ENCODE measurements at regions not wholly inside any gene's neighbourhood (a gene's known extent, or its start where the extent isn't known, plus 50 kb on each side); places are given as distances from the start of the nearest gene placed in this dataset.
A peak's percentile ranks its signal among the peaks of the same experiment; 100 is the strongest.

DNA sequence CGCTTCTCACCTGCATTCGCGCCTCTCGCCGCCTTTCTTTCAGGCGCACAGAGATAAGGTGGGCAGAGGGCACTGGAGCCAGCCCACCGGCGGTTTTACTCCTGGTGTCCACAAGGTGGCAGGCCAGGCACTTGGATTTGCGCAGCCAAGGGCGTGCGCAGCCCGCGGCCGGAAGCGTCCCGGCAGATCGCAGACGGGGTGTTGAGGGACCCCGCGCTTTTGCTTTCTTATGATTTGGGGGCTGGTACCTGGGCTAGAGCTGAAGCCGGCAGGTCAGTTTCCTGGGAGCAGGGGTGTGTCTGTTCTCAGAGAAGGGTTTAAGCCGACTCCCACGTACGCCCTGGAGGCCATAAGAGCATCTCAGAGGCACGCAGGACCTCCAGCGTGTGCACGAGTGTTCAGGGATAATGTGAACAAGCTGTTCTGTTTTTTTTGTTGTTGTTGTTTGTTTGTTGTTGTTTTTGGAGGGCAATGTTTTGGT, 305.6 kb upstream of the CXCR4 start (continued):
- TF ChIP-seq ZNF174 (tag by site-specific recombination; IDR thresholded peaks at IDR 0.05) (no peak), ZNF266 (tag by site-specific recombination; IDR thresholded peaks at IDR 0.05; ENCODE audit: low read depth) (no peak), ZBTB48 (tag by site-specific recombination; IDR thresholded peaks at IDR 0.05) (peak; percentile 64; the same call in 1 of the 2 replicates), SETDB1 (IDR thresholded peaks at IDR 0.05; ENCODE audit: insufficient read length, low read length) (no peak), ZNF302 (tag by site-specific recombination; IDR thresholded peaks at IDR 0.05; ENCODE audit: low read depth) (no peak), ZNF2 (tag by site-specific recombination; IDR thresholded peaks at IDR 0.05) (peak; percentile 84), ZNF624 (tag by site-specific recombination; IDR thresholded peaks at IDR 0.05) (no peak), ZEB2 (tag by site-specific recombination; IDR thresholded peaks at IDR 0.05) (0 out of 2 replicates have a peak, but pooled peaks have one; percentile 15)

DNA sequence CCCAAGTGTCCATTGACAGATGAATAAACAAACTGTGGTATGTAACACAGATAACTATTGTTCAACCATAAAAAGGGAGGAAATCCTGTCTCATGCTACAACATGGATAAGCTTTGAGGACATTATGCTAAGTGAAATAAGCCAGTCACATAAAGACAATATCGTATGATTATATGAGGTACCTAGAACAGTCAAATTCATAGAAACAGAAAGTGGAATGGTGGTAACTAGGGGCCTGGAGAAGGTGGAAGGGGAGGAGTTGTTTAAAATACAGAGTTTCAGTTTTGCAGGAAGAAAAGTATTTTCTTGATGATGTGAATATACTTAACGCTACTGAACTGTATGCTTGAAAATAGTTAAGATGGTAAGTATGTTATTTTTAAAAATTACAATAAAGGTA, 304.6 kb upstream of the CXCR4 start:
- Histone ChIP-seq H3K9me3 (ENCODE audit: control insufficient read depth, insufficient read depth, low read depth, low read length) (no peaks in the 10 kb centered on the region), H3K4me1 (ENCODE audit: control insufficient read depth, insufficient read depth, low read length) (no peaks in the 10 kb centered on the region), H3K36me3 (ENCODE audit: control insufficient read depth in 2 of 2, insufficient read depth in 1 of 2, low read length in 2 of 2) (no peaks in the 10 kb centered on the region), H3K27ac (ENCODE audit: extremely low read depth, low read depth, low read length) (no peak overlapping the region), H3K4me3 (ENCODE audit: low read depth, low read length) (no peak overlapping the region)
- no peak for TF ChIP-seq ZNF121 (tag by site-specific recombination; IDR thresholded peaks at IDR 0.05)
- TF ChIP-seq ZNF501 (tag by site-specific recombination; IDR thresholded peaks at IDR 0.05): no peak
- TF ChIP-seq ZNF248 (tag by site-specific recombination; IDR thresholded peaks at IDR 0.05): no peak
- no peak for TF ChIP-seq ZNF174 (tag by site-specific recombination; IDR thresholded peaks at IDR 0.05)
- TF ChIP-seq YY1 (tag by site-specific recombination; IDR thresholded peaks at IDR 0.05): no peak
- TF ChIP-seq, protein P1, sequence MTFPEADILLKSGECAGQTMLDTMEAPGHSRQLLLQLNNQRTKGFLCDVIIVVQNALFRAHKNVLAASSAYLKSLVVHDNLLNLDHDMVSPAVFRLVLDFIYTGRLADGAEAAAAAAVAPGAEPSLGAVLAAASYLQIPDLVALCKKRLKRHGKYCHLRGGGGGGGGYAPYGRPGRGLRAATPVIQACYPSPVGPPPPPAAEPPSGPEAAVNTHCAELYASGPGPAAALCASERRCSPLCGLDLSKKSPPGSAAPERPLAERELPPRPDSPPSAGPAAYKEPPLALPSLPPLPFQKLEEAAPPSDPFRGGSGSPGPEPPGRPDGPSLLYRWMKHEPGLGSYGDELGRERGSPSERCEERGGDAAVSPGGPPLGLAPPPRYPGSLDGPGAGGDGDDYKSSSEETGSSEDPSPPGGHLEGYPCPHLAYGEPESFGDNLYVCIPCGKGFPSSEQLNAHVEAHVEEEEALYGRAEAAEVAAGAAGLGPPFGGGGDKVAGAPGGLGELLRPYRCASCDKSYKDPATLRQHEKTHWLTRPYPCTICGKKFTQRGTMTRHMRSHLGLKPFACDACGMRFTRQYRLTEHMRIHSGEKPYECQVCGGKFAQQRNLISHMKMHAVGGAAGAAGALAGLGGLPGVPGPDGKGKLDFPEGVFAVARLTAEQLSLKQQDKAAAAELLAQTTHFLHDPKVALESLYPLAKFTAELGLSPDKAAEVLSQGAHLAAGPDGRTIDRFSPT (tag by site-specific recombination; IDR thresholded peaks at IDR 0.05): no peak
- no peak for TF ChIP-seq KLF9 (tag by site-specific recombination; IDR thresholded peaks at IDR 0.05; ENCODE audit: low read depth)
- TF ChIP-seq ZNF391 (tag by site-specific recombination; IDR thresholded peaks at IDR 0.05; ENCODE audit: borderline replicate concordance, low read depth): no peak
- TF ChIP-seq ZNF16 (tag by site-specific recombination; IDR thresholded peaks at IDR 0.05; ENCODE audit: low read depth): no peak
- TF ChIP-seq, protein P2, sequence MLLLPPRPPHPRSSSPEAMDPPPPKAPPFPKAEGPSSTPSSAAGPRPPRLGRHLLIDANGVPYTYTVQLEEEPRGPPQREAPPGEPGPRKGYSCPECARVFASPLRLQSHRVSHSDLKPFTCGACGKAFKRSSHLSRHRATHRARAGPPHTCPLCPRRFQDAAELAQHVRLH (tag by site-specific recombination; IDR thresholded peaks at IDR 0.05): no peak
- TF ChIP-seq ZNF24 (tag by site-specific recombination; IDR thresholded peaks at IDR 0.05): no peak
- no peak for TF ChIP-seq ZSCAN23 (tag by site-specific recombination; IDR thresholded peaks at IDR 0.05)
- no peak for TF ChIP-seq ZNF585B (tag by site-specific recombination; IDR thresholded peaks at IDR 0.05)
- no peak for TF ChIP-seq ZNF623 (tag by site-specific recombination; IDR thresholded peaks at IDR 0.05)
- ChIA-PET POLR2A (no interaction called here), CTCF (interaction anchor here (0.7 to 1.7 kb wide), 3 partner anchors 11 to 315 kb away, joined by 3 to 11 read pairs (median 4); no protein-coding TSS in a partner anchor)

DNA sequence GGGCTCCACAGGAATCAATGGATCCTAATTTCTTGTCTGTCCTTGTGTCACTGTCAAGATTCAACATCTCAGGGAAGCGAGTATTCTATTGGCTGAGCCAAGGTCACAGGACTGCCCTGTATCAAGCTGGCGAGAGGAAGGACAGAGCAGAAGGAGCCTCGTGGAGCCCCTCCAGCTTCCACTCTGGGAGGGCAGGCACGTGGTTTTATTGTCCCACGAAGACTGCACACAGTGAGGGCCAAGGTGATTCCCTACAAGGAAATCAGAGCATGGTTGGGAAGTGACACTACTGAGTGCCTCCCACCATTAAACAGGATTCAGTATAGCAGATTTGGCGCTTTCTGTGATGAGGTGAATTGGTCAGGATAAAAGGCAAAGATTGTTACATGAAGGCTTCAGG, 302.4 kb upstream of the CXCR4 start:
- H3K9me3 ChIP-seq (ENCODE audit: control insufficient read depth, insufficient read depth, low read depth, low read length): no peaks in the 10 kb centered on the region
- CTCF ChIA-PET: no interaction called here
- TF ChIP-seq, protein P3, sequence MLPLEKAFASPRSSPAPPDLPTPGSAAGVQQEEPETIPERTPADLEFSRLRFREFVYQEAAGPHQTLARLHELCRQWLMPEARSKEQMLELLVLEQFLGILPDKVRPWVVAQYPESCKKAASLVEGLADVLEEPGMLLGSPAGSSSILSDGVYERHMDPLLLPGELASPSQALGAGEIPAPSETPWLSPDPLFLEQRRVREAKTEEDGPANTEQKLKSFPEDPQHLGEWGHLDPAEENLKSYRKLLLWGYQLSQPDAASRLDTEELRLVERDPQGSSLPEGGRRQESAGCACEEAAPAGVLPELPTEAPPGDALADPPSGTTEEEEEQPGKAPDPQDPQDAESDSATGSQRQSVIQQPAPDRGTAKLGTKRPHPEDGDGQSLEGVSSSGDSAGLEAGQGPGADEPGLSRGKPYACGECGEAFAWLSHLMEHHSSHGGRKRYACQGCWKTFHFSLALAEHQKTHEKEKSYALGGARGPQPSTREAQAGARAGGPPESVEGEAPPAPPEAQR (tag by site-specific recombination; IDR thresholded peaks at IDR 0.05): no peak
- no peak for TF ChIP-seq OSR2 (tag by site-specific recombination; IDR thresholded peaks at IDR 0.05)
- TF ChIP-seq GLI4 (tag by site-specific recombination; IDR thresholded peaks at IDR 0.05): no peak
- no peak for TF ChIP-seq KLF10 (tag by site-specific recombination; IDR thresholded peaks at IDR 0.05)
- TF ChIP-seq, protein P4, sequence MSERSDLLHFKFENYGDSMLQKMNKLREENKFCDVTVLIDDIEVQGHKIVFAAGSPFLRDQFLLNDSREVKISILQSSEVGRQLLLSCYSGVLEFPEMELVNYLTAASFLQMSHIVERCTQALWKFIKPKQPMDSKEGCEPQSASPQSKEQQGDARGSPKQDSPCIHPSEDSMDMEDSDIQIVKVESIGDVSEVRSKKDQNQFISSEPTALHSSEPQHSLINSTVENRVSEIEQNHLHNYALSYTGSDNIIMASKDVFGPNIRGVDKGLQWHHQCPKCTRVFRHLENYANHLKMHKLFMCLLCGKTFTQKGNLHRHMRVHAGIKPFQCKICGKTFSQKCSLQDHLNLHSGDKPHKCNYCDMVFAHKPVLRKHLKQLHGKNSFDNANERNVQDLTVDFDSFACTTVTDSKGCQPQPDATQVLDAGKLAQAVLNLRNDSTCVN (tag by site-specific recombination; optimal IDR thresholded peaks at IDR 0.05): no peak
- TF ChIP-seq ZNF654 (tag by site-specific recombination; IDR thresholded peaks at IDR 0.05; ENCODE audit: low read depth): no peak
- TF ChIP-seq, protein P5, sequence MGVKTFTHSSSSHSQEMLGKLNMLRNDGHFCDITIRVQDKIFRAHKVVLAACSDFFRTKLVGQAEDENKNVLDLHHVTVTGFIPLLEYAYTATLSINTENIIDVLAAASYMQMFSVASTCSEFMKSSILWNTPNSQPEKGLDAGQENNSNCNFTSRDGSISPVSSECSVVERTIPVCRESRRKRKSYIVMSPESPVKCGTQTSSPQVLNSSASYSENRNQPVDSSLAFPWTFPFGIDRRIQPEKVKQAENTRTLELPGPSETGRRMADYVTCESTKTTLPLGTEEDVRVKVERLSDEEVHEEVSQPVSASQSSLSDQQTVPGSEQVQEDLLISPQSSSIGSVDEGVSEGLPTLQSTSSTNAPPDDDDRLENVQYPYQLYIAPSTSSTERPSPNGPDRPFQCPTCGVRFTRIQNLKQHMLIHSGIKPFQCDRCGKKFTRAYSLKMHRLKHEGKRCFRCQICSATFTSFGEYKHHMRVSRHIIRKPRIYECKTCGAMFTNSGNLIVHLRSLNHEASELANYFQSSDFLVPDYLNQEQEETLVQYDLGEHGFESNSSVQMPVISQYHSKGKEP (tag by site-specific recombination; IDR thresholded peaks at IDR 0.05): no peak
- no peak for TF ChIP-seq REPIN1 (tag by site-specific recombination; IDR thresholded peaks at IDR 0.05; ENCODE audit: low read depth)

More for the DNA sequence above, 302.4 kb upstream of the CXCR4 start:
- POLR2A ChIA-PET: no interaction called here
- no peaks in the 10 kb centered on the region for H3K4me1 ChIP-seq (ENCODE audit: control insufficient read depth, insufficient read depth, low read length)
- H3K27ac ChIP-seq (ENCODE audit: extremely low read depth, low read depth, low read length): no peak overlapping the region
- H3K36me3 ChIP-seq (ENCODE audit: control insufficient read depth in 2 of 2, insufficient read depth in 1 of 2, low read length in 2 of 2): no peaks in the 10 kb centered on the region
- no peak overlapping the region for H3K4me3 ChIP-seq (ENCODE audit: low read depth, low read length)
